Liver (tissue), 8 donors: ENCODE measurements at regions not wholly inside any gene's neighbourhood (a gene's known extent, or its start where the extent isn't known, plus 50 kb on each side); places are given as distances from the start of the nearest gene placed in this dataset.

Source experiments
- DNase-seq: peaks from one replicate; pipeline ENCODE4 v3.0.0-alpha.2; 2017; ENCODE audit warnings: low spot score
- H3K27ac ChIP-seq, 2 donors: one replicate each; pipeline ENCODE4 v1.7.0; 2013; ENCODE audit warnings: inconsistent platforms in 2 of 2, low read length in 2 of 2, control low read depth in 1 of 2, low read depth in 1 of 2, mild to moderate bottlenecking in 1 of 2
- H3K27me3 ChIP-seq, 4 donors: one replicate each; pipeline versions ENCODE4 v1.6.1 to v1.7.0; 2013; ENCODE audit warnings: low read length in 3 of 4, inconsistent platforms in 1 of 4, mild to moderate bottlenecking in 1 of 4, moderate library complexity in 1 of 4; ENCODE audit not compliant: control insufficient read depth in 4 of 4, insufficient read depth in 4 of 4
- H3K36me3 ChIP-seq, 4 donors: one replicate each; pipeline versions ENCODE4 v1.6.1 to v1.7.0; 2013; ENCODE audit warnings: low read length in 3 of 4, mild to moderate bottlenecking in 3 of 4, low read depth in 1 of 4, moderate library complexity in 1 of 4; ENCODE audit not compliant: control insufficient read depth in 4 of 4, insufficient read depth in 3 of 4
- H3K4me1 ChIP-seq, 4 donors: one replicate each; pipeline versions ENCODE4 v1.6.1 to v1.7.0; 2013; ENCODE audit warnings: low read length in 3 of 4, mild to moderate bottlenecking in 3 of 4, moderate library complexity in 1 of 4; ENCODE audit not compliant: control insufficient read depth in 4 of 4, insufficient read depth in 4 of 4
- H3K4me3 ChIP-seq, 3 donors: one replicate each; pipeline versions ENCODE4 v1.6.1 to v1.7.0; 2013; ENCODE audit warnings: low read length in 3 of 3, control low read depth in 1 of 3, low read depth in 1 of 3, mild to moderate bottlenecking in 1 of 3
- H3K9ac ChIP-seq, 2 donors: one replicate each; pipeline ENCODE4 v1.7.0; 2013; ENCODE audit warnings: low read length in 2 of 2, mild to moderate bottlenecking in 2 of 2, moderate library complexity in 2 of 2, control low read depth in 1 of 2, low read depth in 1 of 2
- H3K9me3 ChIP-seq, 4 donors: one replicate each; pipeline versions ENCODE4 v1.6.1 to v1.7.0; 2013; ENCODE audit warnings: low read length in 3 of 4; ENCODE audit not compliant: control insufficient read depth in 4 of 4
- CTCF ChIP-seq: fragments of 150-350 bp; IDR thresholded peaks from 2 replicates; pipeline ENCODE4 v1.5.1; 2017; ENCODE audit warnings: improper control_type of control experiment, low read depth, low read length; ENCODE audit not compliant: missing input control
- FOXA1 ChIP-seq: IDR thresholded peaks from 2 replicates; pipeline ENCODE4 v1.6.1; 2016; ENCODE audit warnings: antibody characterized with exemption
- FOXA2 ChIP-seq: IDR thresholded peaks from 2 replicates; pipeline ENCODE4 v1.6.1; 2016; ENCODE audit warnings: antibody characterized with exemption
- GABPA ChIP-seq, 2 donors: IDR thresholded peaks in 1 of 2; conservative IDR thresholded peaks in 1 of 2; 2 replicates each; pipeline ENCODE4 v1.6.1; 2016; ENCODE audit warnings: antibody characterized with exemption in 2 of 2, mild to moderate bottlenecking in 1 of 2, moderate library complexity in 1 of 2
- HNF4G ChIP-seq: IDR thresholded peaks from 2 replicates; pipeline ENCODE4 v1.6.1; 2016; ENCODE audit warnings: antibody characterized with exemption
- JUND ChIP-seq, 2 donors: IDR thresholded peaks; 2 replicates each; pipeline ENCODE4 v1.6.1; 2016; ENCODE audit warnings: antibody characterized with exemption in 2 of 2
- MAX ChIP-seq: IDR thresholded peaks from 2 replicates; pipeline ENCODE4 v1.6.1; 2016; ENCODE audit warnings: antibody characterized with exemption
- NR2F2 ChIP-seq: IDR thresholded peaks from 2 replicates; pipeline ENCODE4 v1.6.1; 2016; ENCODE audit warnings: antibody characterized with exemption
- RAD21 ChIP-seq, 2 donors: IDR thresholded peaks; 2 replicates each; pipeline ENCODE4 v1.6.1; 2016; ENCODE audit warnings: antibody characterized with exemption in 2 of 2, mild to moderate bottlenecking in 2 of 2
- REST ChIP-seq: IDR thresholded peaks from 2 replicates; pipeline ENCODE4 v1.6.1; 2016; ENCODE audit warnings: antibody characterized with exemption, mild to moderate bottlenecking
- RXRA ChIP-seq, 2 donors: IDR thresholded peaks; 2 replicates each; pipeline ENCODE4 v1.6.1; 2017 to 2018; ENCODE audit warnings: antibody characterized with exemption in 2 of 2, mild to moderate bottlenecking in 1 of 2
- SP1 ChIP-seq: IDR thresholded peaks from 2 replicates; pipeline ENCODE4 v1.6.1; 2018; ENCODE audit warnings: antibody characterized with exemption, mild to moderate bottlenecking
- TAF1 ChIP-seq: conservative IDR thresholded peaks from 2 replicates; pipeline ENCODE4 v1.6.1; 2016; ENCODE audit warnings: antibody characterized with exemption, mild to moderate bottlenecking
- YY1 ChIP-seq: IDR thresholded peaks from 2 replicates; pipeline ENCODE4 v1.6.1; 2016; ENCODE audit warnings: antibody characterized with exemption, mild to moderate bottlenecking
- ZBTB33 ChIP-seq: IDR thresholded peaks from 2 replicates; pipeline ENCODE4 v1.6.1; 2016; ENCODE audit warnings: antibody characterized with exemption
- WGBS: extraction: QIAGEN DNeasy Blood & Tissue Kit; methylation state at CpG from one replicate; pipeline ENCODE4 v1.1.7; 2013; 5-methylcytosine and 5-hydroxymethylcytosine counted together
- donor health status: healthy.
- donor health status: healthy.
- donor health status: healthy.
- donor health status: healthy.
- donor health status: healthy.

- WGBS, result 92% methylated on average over 1 of the region's 1 CpG
- Histone ChIP-seq H3K36me3 (no peaks in the 10 kb centered on the region), H3K27me3 (no peaks in the 10 kb centered on the region), H3K9ac (no peak overlapping the region), H3K9me3 (no peaks in the 10 kb centered on the region), H3K4me3 (no peak overlapping the region), H3K4me1 (no peaks in the 10 kb centered on the region), H3K27ac (no peak overlapping the region)
- TF ChIP-seq CTCF (no peak), REST (no peak), RAD21 (IDR thresholded peaks at IDR 0.05) (no peak), ZBTB33 (no peak), SP1 (no peak), GABPA (IDR thresholded peaks at IDR 0.05 in 1 of 2, conservative IDR thresholded peaks at IDR 0.05 in 1 of 2) (no peak), MAX (no peak), JUND (IDR thresholded peaks at IDR 0.05) (no peak), HNF4G (no peak), TAF1 (no peak), NR2F2 (no peak), YY1 (no peak), FOXA2 (no peak)
- no peak for DNase-seq
Observed at GRCh38 chr15:61476741-61477140, 247.6 kb upstream of the RORA start.

GRCh38 chr15:61474796-61475195 is 245.7 kb upstream of the RORA start:
- Histone ChIP-seq H3K36me3 (no peaks in the 10 kb centered on the region), H3K27me3 (no peaks in the 10 kb centered on the region), H3K4me1 (no peaks in the 10 kb centered on the region), H3K4me3 (no peak overlapping the region), H3K9me3 (no peaks in the 10 kb centered on the region), H3K27ac (no peak overlapping the region), H3K9ac (no peak overlapping the region)
- 78% methylated on average over 1 of the region's 1 CpG for whole genome bisulfite sequencing
- DNase-seq, result no peak
- TF ChIP-seq FOXA1, result no peak
- TF ChIP-seq JUND (IDR thresholded peaks at IDR 0.05), result no peak
- TF ChIP-seq ZBTB33, result no peak
- no peak for TF ChIP-seq RAD21 (IDR thresholded peaks at IDR 0.05)
- no peak for TF ChIP-seq SP1
- no peak for TF ChIP-seq MAX
- TF ChIP-seq RXRA (IDR thresholded peaks at IDR 0.05), result no peak
- TF ChIP-seq YY1, result no peak
- no peak for TF ChIP-seq TAF1
